Kidney (tissue), 13 donors: ENCODE measurements at regions not wholly inside any gene's neighbourhood (a gene's known extent, or its start where the extent isn't known, plus 50 kb on each side); places are given as distances from the start of the nearest gene placed in this dataset.

Source experiments
- DNase-seq, 5 donors: peaks; one replicate each; pipeline ENCODE4 v3.0.0-alpha.2; 2013 to 2020
- FAIRE-seq: peaks from 2 replicates; lab custom pipeline; 2012; peaks lifted over from hg19 to GRCh38; lab: Jason Lieb, UNC
- H3K27ac ChIP-seq, 2 donors: one replicate each; pipeline ENCODE4 v1.7.0; 2013; ENCODE audit warnings: low read depth in 2 of 2, low read length in 2 of 2, inconsistent platforms in 1 of 2
- H3K27me3 ChIP-seq: one replicate; pipeline ENCODE4 v1.7.1; 2013; ENCODE audit warnings: low read length, inconsistent platforms; ENCODE audit not compliant: control insufficient read depth, insufficient read depth
- H3K36me3 ChIP-seq, 3 donors: one replicate each; pipeline versions ENCODE4 v1.7.0 to v1.7.1; 2013; ENCODE audit warnings: low read length in 3 of 3, control low read depth in 1 of 3, inconsistent platforms in 1 of 3; ENCODE audit not compliant: insufficient read depth in 3 of 3, control insufficient read depth in 2 of 3
- H3K4me1 ChIP-seq, 3 donors: one replicate each; pipeline versions ENCODE4 v1.7.0 to v1.7.1; 2013; ENCODE audit warnings: low read length in 3 of 3, inconsistent platforms in 1 of 3, low read depth in 1 of 3; ENCODE audit not compliant: control insufficient read depth in 2 of 3, insufficient read depth in 2 of 3
- H3K4me3 ChIP-seq, 3 donors: one replicate each; pipeline versions ENCODE4 v1.7.0 to v1.8.1; 2013; ENCODE audit warnings: low read length in 3 of 3, control low read depth in 1 of 3, inconsistent platforms in 1 of 3
- H3K9ac ChIP-seq, 3 donors: one replicate each; pipeline versions ENCODE4 v1.7.0 to v1.7.1; 2013; ENCODE audit warnings: low read length in 3 of 3, control low read depth in 1 of 3, inconsistent platforms in 1 of 3
- H3K9me3 ChIP-seq, 3 donors: one replicate each; pipeline versions ENCODE4 v1.7.0 to v1.7.1; 2013; ENCODE audit warnings: low read length in 3 of 3, control low read depth in 1 of 3, inconsistent platforms in 1 of 3; ENCODE audit not compliant: control insufficient read depth in 2 of 3, insufficient read depth in 1 of 3
- intact Hi-C: fragments of 100-400 bp; cut with DNase I; formaldehyde crosslinking; loops from one replicate; pipeline ENCODE4 v1.11.1; 2022
- TF ChIP-seq, protein P1 (sequence below): IDR thresholded peaks from 3 replicates; pipeline ENCODE4 v1.5.1; 2012; ENCODE audit warnings: mild to moderate bottlenecking, moderate library complexity, borderline replicate concordance; ENCODE audit not compliant: insufficient read depth; ENCODE audit errors: extremely low read depth
- donor health status: control.
- donor health status: control.
- donor health status: control.
- donor health status: control.
- donor health status: control.
- donor health status: DM: yes; HTN: yes; CAD: no.
- donor health status: Normal renal cell carcinoma (clear cell type).

GRCh38 chr4:136357556-136357955 is 1174.7 kb downstream of the PCDH18 start:
- no peaks in the 10 kb centered on the region for H3K27me3 ChIP-seq
- intact Hi-C loops: no loop called here
- FAIRE-seq: no peak
- H3K36me3 ChIP-seq: no peaks in the 10 kb centered on the region
- no peaks in the 10 kb centered on the region for H3K4me1 ChIP-seq
- H3K9ac ChIP-seq: no peak overlapping the region
- no peaks in the 10 kb centered on the region for H3K9me3 ChIP-seq
- H3K4me3 ChIP-seq: no peak overlapping the region
- no peak for DNase-seq
- no peak overlapping the region for H3K27ac ChIP-seq
- TF ChIP-seq, protein P1, sequence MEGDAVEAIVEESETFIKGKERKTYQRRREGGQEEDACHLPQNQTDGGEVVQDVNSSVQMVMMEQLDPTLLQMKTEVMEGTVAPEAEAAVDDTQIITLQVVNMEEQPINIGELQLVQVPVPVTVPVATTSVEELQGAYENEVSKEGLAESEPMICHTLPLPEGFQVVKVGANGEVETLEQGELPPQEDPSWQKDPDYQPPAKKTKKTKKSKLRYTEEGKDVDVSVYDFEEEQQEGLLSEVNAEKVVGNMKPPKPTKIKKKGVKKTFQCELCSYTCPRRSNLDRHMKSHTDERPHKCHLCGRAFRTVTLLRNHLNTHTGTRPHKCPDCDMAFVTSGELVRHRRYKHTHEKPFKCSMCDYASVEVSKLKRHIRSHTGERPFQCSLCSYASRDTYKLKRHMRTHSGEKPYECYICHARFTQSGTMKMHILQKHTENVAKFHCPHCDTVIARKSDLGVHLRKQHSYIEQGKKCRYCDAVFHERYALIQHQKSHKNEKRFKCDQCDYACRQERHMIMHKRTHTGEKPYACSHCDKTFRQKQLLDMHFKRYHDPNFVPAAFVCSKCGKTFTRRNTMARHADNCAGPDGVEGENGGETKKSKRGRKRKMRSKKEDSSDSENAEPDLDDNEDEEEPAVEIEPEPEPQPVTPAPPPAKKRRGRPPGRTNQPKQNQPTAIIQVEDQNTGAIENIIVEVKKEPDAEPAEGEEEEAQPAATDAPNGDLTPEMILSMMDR: no peak

DNA sequence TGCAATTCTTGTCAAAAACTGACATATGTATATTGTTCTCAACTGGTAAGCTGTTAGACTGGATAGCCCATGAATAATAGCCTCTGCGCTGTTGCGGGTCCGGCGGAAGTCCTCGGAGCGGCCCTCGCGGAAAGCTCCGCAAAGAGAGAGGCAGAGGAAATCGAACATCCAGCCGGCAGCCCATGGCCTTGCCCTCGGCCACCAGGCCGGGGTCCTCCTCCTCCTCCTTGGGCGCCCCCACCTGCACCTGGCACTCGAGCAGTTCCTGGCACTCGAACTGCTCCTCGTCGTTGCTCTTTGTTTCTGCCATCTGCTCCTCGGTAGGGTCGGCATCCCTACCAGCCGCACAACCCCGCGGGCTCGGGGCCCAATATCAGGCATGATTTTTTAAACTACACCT is 1176.3 kb downstream of the PCDH18 start:
- FAIRE-seq (no peak), DNase-seq (peak in 1 of 5 donors; percentile 68)
- no peak overlapping the region for H3K4me3 ChIP-seq
- H3K9me3 ChIP-seq: no peaks in the 10 kb centered on the region
- H3K27ac ChIP-seq: no peak overlapping the region
- H3K36me3 ChIP-seq: no peaks in the 10 kb centered on the region
- H3K4me1 ChIP-seq: no peaks in the 10 kb centered on the region
- intact Hi-C loops: no loop called here
- H3K27me3 ChIP-seq: no peaks in the 10 kb centered on the region
- TF ChIP-seq, protein P1: no peak
- H3K9ac ChIP-seq: no peak overlapping the region

GRCh38 chr4:136343340-136343739 is 1189.0 kb downstream of the PCDH18 start:
- Histone ChIP-seq H3K9ac (no peak overlapping the region), H3K27ac (no peak overlapping the region), H3K9me3 (no peaks in the 10 kb centered on the region), H3K36me3 (no peaks in the 10 kb centered on the region), H3K27me3 (no peaks in the 10 kb centered on the region), H3K4me3 (no peak overlapping the region), H3K4me1 (no peaks in the 10 kb centered on the region)
- DNase-seq: no peak
- TF ChIP-seq, protein P1: no peak
- FAIRE-seq: no peak
- intact Hi-C loops: no loop called here

- no peaks in the 10 kb centered on the region for H3K27me3 ChIP-seq
- H3K27ac ChIP-seq: no peak overlapping the region
- intact Hi-C loops: no loop called here
- no peaks in the 10 kb centered on the region for H3K4me1 ChIP-seq
- FAIRE-seq: no peak
- H3K36me3 ChIP-seq: no peaks in the 10 kb centered on the region
- H3K9me3 ChIP-seq: no peaks in the 10 kb centered on the region
- H3K9ac ChIP-seq: no peak overlapping the region
- no peak overlapping the region for H3K4me3 ChIP-seq
- DNase-seq: no peak
- TF ChIP-seq, protein P1: no peak
Measured at GRCh38 chr4:136342666-136343065, 1189.6 kb downstream of the PCDH18 start.
